SK-N-SH (cell line): ENCODE measurements at regions not wholly inside any gene's neighbourhood (a gene's known extent, or its start where the extent isn't known, plus 50 kb on each side); places are given as distances from the start of the nearest gene placed in this dataset.

Experiments
- CTCF ChIP-seq: fragments of 200-600 bp; sonication (generic); IDR thresholded peaks from 2 replicates; pipeline ENCODE4 v1.6.1; 2017; ENCODE audit warnings: antibody characterized with exemption, mild to moderate bottlenecking, moderate library complexity
- POLR2AphosphoS5 ChIP-seq: IDR thresholded peaks from 2 replicates; pipeline ENCODE4 v1.6.1; 2012; ENCODE audit warnings: low read depth, low read length
- SMC3 ChIP-seq: IDR thresholded peaks from 2 replicates; pipeline ENCODE4 v1.6.1; 2012; ENCODE audit warnings: low read depth, low read length, improper control_type of control experiment

DNA sequence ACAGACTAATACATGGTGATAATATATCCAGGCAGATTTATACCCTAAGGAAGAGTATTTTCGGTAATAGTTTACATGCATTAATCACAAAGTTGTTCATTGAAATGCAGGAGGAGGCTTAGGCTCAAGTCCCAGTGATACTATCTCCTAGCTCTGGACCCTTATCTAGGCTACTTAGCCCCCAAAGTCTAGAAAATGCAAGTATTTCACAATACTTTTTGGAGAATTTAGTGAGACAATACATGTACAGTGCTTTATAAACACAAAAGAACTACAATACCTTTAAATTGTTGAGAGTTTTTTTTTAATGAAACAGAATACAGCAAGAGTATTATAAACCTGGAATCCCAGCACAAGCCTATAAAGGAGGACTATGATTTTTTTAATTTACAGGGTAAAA, 473.9 kb downstream of the HS3ST3B1 start:
- TF ChIP-seq SMC3 (no peak), POLR2AphosphoS5 (no peak), CTCF (no peak)
